RWPE1 (cell line): ENCODE measurements at regions not wholly inside any gene's neighbourhood (a gene's known extent, or its start where the extent isn't known, plus 50 kb on each side); places are given as distances from the start of the nearest gene placed in this dataset.
"Not testable (repeated sequence)": the region's sequence is repeated elsewhere in the genome, so short reads cannot be mapped to it uniquely, and the experiment has no call there.

Source experiments
- CTCF ChIA-PET: fragments of 350-600 bp; sonication (Branson Sonifier 250); formaldehyde crosslinking; extraction: SDS; loops from one replicate; lab custom pipeline; 2021; lab: Yijun Ruan, JAX
- POLR2A ChIA-PET: fragments of 400-600 bp; formaldehyde crosslinking; extraction: SDS; loops from one replicate; lab custom pipeline; 2020; ENCODE audit warnings: antibody characterized with exemption; ENCODE audit not compliant: low non-redundant PET; lab: Yijun Ruan, JAX
- DNase-seq: peaks from one replicate; pipeline ENCODE4 v3.0.0; 2012; ENCODE audit warnings: low spot score
- H3K27ac ChIP-seq: fragments of 450-650 bp; 2 replicates; pipeline ENCODE4 v1.5.1; 2017
- CTCF ChIP-seq: fragments of 450-650 bp; conservative IDR thresholded peaks from 2 replicates; pipeline ENCODE4 v1.5.1; 2017; ENCODE audit warnings: low read depth, mild to moderate bottlenecking

GRCh38 chr15:75792236-75792635 is 51.0 kb upstream of the UBE2Q2 start:
- DNase-seq, H3K27ac ChIP-seq, CTCF ChIA-PET, POLR2A ChIA-PET: not testable (repeated sequence)

- DNase-seq = no peak
- H3K27ac ChIP-seq = no peak overlapping the region
- ChIA-PET POLR2A (interaction anchor here (0.6 kb wide), 1 partner anchor 53 kb away, joined by 6 read pairs; no protein-coding TSS in a partner anchor), CTCF (no interaction called here)
- no peak for TF ChIP-seq CTCF
Observed at GRCh38 chr15:75791337-75791713, 51.9 kb upstream of the UBE2Q2 start.

DNA sequence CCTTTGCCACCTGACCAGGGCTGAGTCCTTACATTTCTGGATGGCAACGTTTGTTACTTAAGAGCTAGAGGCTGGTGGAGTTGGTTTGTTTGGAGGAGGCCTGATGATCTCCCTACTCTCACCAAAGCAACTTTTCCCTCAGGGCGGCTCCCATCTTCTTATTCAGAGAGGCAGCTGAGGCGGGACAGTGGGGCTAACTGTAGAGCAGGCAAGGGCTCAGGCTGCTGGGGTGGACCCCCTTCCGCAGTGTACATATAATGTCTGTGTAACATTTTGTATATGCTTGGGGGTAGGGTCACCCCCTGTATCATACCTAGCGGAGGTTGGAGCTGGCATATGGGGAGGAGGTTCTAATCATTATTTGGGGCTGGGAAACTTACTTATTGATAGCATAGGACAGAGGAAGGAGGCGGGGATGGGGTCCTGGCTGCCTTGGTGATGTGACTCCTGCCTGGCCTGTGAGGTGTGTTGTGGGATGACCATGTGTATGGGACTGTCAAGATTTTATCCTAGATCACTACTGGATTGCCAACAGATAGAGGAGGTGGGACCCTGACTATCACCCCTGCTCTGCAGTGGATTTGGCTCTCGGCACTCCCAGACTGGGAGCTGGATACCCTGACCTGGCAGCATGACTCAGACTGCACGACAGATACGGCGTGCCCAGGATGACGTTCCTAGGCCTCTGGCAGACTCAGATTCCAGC is 52.5 kb upstream of the UBE2Q2 start:
- no peak for DNase-seq
- H3K27ac ChIP-seq = no peak overlapping the region
- ChIA-PET CTCF (no interaction called here), POLR2A (interaction anchor here (0.6 kb wide), 1 partner anchor 52 kb away, joined by 6 read pairs; no protein-coding TSS in a partner anchor)
- TF ChIP-seq CTCF = no peak

- CTCF ChIA-PET = no interaction called here
- H3K27ac ChIP-seq = no peak overlapping the region
- POLR2A ChIA-PET = no interaction called here
- no peak for DNase-seq
- TF ChIP-seq CTCF = no peak
Observed at GRCh38 chr15:75786575-75786947, 56.7 kb upstream of the UBE2Q2 start.

- no peak for TF ChIP-seq CTCF
- CTCF ChIA-PET = no interaction called here
- no peak for DNase-seq
- POLR2A ChIA-PET = no interaction called here
- H3K27ac ChIP-seq = no peak overlapping the region
Observed at GRCh38 chr15:75785771-75786574, 57.3 kb upstream of the UBE2Q2 start.

DNA sequence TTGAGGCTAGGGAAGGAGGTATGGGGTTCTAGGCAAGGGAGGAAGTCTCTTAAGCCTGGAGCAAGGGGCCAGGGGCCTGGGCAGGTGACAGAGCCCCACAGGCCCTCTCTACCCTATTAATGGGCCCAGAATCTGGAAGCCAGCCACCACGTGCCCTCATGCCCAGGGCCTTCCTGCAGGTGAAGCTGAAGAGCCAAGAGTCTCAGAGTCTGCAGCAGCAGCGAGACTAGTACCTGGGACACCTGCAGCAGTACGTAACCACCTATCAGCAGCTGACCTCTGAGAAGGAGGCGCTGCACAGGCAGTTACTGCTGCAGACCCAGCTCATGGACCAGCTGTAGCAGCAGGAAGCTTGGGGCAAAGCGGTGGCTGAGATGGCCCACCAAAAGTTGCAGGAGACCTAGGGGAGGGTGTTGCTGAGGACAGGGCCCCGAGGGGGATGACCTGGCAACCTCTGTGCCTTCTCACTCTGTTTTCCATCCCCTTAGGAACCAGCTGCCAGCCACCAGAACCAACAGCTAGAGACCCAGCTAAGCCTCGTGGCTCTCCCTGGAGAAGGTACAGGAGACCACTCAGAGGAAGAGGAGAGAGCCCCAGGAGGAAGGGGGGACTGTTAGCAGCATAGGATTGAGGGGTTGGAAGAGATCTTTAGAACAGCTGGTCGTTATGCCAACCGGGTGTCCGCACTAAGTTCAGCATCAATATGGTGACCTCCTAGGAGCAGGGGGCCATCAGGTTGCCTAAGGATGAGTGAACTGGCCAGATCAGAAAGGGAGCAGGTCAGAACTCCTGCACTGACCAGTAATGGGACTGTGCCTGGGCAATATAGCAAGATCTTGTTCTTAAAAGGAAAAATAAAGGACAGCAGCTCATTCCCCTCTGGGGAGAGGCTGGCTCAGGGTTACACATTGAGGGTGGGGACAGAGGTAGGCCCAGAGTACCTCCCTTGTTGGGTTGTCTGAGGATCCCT is 58.5 kb upstream of the UBE2Q2 start:
- H3K27ac ChIP-seq, DNase-seq, POLR2A ChIA-PET: not testable (repeated sequence)
- CTCF ChIA-PET = interaction anchor here (0.6 kb wide), 1 partner anchor 95 kb away, joined by 3 read pairs; no protein-coding TSS in a partner anchor

DNA sequence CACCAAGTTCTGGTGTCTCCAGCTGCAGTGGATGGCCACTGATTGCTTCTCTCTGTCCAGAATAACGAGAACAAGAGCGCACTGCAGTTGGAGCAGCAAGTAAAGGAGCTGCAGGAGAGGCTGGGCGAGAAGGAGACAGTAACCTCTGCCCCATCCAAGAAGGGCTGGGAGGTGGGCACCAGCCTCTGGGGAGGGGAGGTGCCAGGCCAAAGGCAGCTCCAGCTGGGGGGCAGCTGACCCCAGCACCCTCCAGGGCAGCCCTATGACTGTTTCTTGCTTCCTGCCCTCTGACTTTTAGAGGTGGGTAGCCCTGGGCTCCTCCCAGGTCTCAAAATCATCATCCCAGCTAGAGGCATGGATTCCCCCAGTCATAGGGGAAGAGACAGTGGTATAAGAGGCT is 59.7 kb upstream of the UBE2Q2 start:
- CTCF ChIA-PET = interaction anchor here (0.6 to 1.4 kb wide), 2 partner anchors 19 to 142 kb away, joined by 4 to 5 read pairs; no protein-coding TSS in a partner anchor
- H3K27ac ChIP-seq, DNase-seq, POLR2A ChIA-PET: not testable (repeated sequence)
